ENCODE measurements at regions not wholly inside any gene's neighbourhood (a gene's known extent, or its start where the extent isn't known, plus 50 kb on each side); places are given as distances from the start of the nearest gene placed in this dataset.

DNA sequence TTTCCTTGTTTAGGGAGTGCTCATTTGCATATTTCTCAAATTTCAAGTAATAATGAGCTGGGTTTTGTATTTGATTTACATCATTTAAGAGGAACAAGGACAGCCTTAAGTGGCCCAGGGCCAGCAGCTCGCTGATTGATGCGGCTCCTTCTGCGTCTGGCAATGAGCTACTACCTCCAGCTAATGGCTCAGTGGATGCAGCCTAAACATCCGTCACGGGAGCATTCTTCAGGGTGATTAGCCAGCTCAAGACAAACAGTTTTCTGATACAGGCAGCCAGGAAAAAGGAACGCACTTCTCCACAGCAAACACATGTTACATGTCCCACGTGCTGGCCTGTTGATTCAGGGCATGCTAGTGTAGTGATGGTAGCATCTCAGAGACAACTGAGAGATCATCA lies 169.3 kb upstream of the TCERG1L start:
- Histone ChIP-seq H2BK120ac (ENCODE audit: low read depth, low read length) (no peak overlapping the region), H2AFZ (ENCODE audit: low read depth, low read length) (no peak overlapping the region), H2BK12ac (ENCODE audit: low read length in 2 of 2) (no peak overlapping the region), H3K9me3 (ENCODE audit: control insufficient read depth, low read length) (peaks cover 3% of the 10 kb centered on the region), H3K4ac (ENCODE audit: low read depth in 1 of 2, low read length in 2 of 2) (no peak overlapping the region), H2BK5ac (ENCODE audit: low read depth, low read length, poor library complexity, severe bottlenecking) (no peak overlapping the region), H4K91ac (ENCODE audit: low read length) (no peak overlapping the region), H3K23ac (ENCODE audit: low read length in 2 of 2) (no peak overlapping the region), H3K4me3 (ENCODE audit: insufficient read depth in 1 of 2, low read depth in 1 of 2, low read length in 2 of 2) (no peak overlapping the region), H3K4me1 (ENCODE audit: control insufficient read depth, insufficient read depth, low read depth, low read length) (no peaks in the 10 kb centered on the region), H4K8ac (ENCODE audit: low read length) (no peak overlapping the region), H3K18ac (ENCODE audit: low read depth in 1 of 2, low read length in 2 of 2) (no peak overlapping the region), H3K27me3 (ENCODE audit: control insufficient read depth in 1 of 2, insufficient read depth in 1 of 2, low read length in 2 of 2) (no peaks in the 10 kb centered on the region), H2BK15ac (ENCODE audit: low read depth, poor library complexity, severe bottlenecking) (no peak overlapping the region), H3K14ac (ENCODE audit: low read length in 2 of 2) (no peak overlapping the region), H3K9ac (ENCODE audit: low read length) (no peak overlapping the region), H3K36me3 (ENCODE audit: control insufficient read depth in 1 of 2, insufficient read depth in 2 of 2, low read depth in 1 of 2, low read length in 2 of 2) (no peaks in the 10 kb centered on the region), H2AK5ac (ENCODE audit: low read length, severe bottlenecking) (no peak overlapping the region), H3K27ac (ENCODE audit: low read length, poor library complexity, severe bottlenecking) (no peak overlapping the region), H3K79me1 (replicated peaks; ENCODE audit: low read length, poor library complexity, severe bottlenecking) (no peaks in the 10 kb centered on the region), H3K4me2 (ENCODE audit: low read length, poor library complexity, severe bottlenecking) (no peak overlapping the region)
- no peak for DNase-seq
- WGBS, result 46% methylated on average over 6 of the region's 7 CpGs

GRCh38 chr10:131485732-131486131 lies 174.2 kb upstream of the TCERG1L start:
- no peak overlapping the region for H3K9ac ChIP-seq (ENCODE audit: low read length)
- DNase-seq, result no peak
- no CpG with 5 or more reads among the region's 2 CpGs for WGBS

DNA sequence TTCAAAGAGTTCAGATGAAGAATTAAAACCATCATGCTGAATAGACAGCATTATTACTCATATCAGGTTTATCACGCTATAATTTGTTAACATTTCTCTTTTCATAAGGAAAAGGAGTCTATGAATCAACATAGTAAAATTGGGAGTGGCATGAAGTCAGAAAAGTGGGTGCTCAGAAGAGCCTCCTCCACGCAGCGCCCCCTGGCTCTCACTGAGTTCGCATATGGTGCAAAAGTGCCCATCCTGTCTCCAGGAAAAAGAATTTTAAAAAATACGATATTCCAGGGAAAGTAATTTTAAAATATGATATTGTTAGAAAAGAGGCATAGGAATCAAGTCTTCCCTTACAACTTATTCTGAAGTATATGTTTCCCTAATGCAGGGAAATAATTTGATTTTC lies 176.3 kb upstream of the TCERG1L start:
- Histone ChIP-seq H3K4ac (ENCODE audit: low read depth in 1 of 2, low read length in 2 of 2) (no peak overlapping the region), H2BK15ac (ENCODE audit: low read depth, poor library complexity, severe bottlenecking) (no peak overlapping the region), H3K4me3 (ENCODE audit: insufficient read depth in 1 of 2, low read depth in 1 of 2, low read length in 2 of 2) (no peak overlapping the region), H3K27me3 (ENCODE audit: control insufficient read depth in 1 of 2, insufficient read depth in 1 of 2, low read length in 2 of 2) (no peaks in the 10 kb centered on the region), H3K23ac (ENCODE audit: low read length in 2 of 2) (no peak overlapping the region), H3K4me1 (ENCODE audit: control insufficient read depth, insufficient read depth, low read depth, low read length) (no peaks in the 10 kb centered on the region), H2AK5ac (ENCODE audit: low read length, severe bottlenecking) (no peak overlapping the region), H2BK5ac (ENCODE audit: low read depth, low read length, poor library complexity, severe bottlenecking) (no peak overlapping the region), H3K27ac (ENCODE audit: low read length, poor library complexity, severe bottlenecking) (no peak overlapping the region), H2BK12ac (ENCODE audit: low read length in 2 of 2) (no peak overlapping the region), H3K36me3 (ENCODE audit: control insufficient read depth in 1 of 2, insufficient read depth in 2 of 2, low read depth in 1 of 2, low read length in 2 of 2) (no peaks in the 10 kb centered on the region), H2AFZ (ENCODE audit: low read depth, low read length) (no peak overlapping the region), H4K91ac (ENCODE audit: low read length) (no peak overlapping the region), H3K9me3 (ENCODE audit: control insufficient read depth, low read length) (peaks cover 3% of the 10 kb centered on the region), H3K14ac (ENCODE audit: low read length in 2 of 2) (no peak overlapping the region), H2BK120ac (ENCODE audit: low read depth, low read length) (no peak overlapping the region), H3K79me1 (replicated peaks; ENCODE audit: low read length, poor library complexity, severe bottlenecking) (no peaks in the 10 kb centered on the region), H3K9ac (ENCODE audit: low read length) (no peak overlapping the region), H3K18ac (ENCODE audit: low read depth in 1 of 2, low read length in 2 of 2) (no peak overlapping the region), H3K4me2 (ENCODE audit: low read length, poor library complexity, severe bottlenecking) (no peak overlapping the region), H4K8ac (ENCODE audit: low read length) (no peak overlapping the region)
- 74% methylated on average over 2 of the region's 5 CpGs for WGBS
- DNase-seq, result no peak

More at GRCh38 chr10:131485732-131486131, 174.2 kb upstream of the TCERG1L start:
- Histone ChIP-seq H3K79me1 (replicated peaks; ENCODE audit: low read length, poor library complexity, severe bottlenecking) (no peaks in the 10 kb centered on the region), H2AFZ (ENCODE audit: low read depth, low read length) (no peak overlapping the region), H3K18ac (ENCODE audit: low read depth in 1 of 2, low read length in 2 of 2) (no peak overlapping the region), H4K91ac (ENCODE audit: low read length) (no peak overlapping the region), H2BK120ac (ENCODE audit: low read depth, low read length) (no peak overlapping the region), H2BK12ac (ENCODE audit: low read length in 2 of 2) (no peak overlapping the region), H2BK15ac (ENCODE audit: low read depth, poor library complexity, severe bottlenecking) (no peak overlapping the region), H3K9me3 (ENCODE audit: control insufficient read depth, low read length) (peaks cover 5% of the 10 kb centered on the region), H4K8ac (ENCODE audit: low read length) (no peak overlapping the region), H3K36me3 (ENCODE audit: control insufficient read depth in 1 of 2, insufficient read depth in 2 of 2, low read depth in 1 of 2, low read length in 2 of 2) (no peaks in the 10 kb centered on the region), H3K23ac (ENCODE audit: low read length in 2 of 2) (no peak overlapping the region), H3K14ac (ENCODE audit: low read length in 2 of 2) (no peak overlapping the region), H3K4me3 (ENCODE audit: insufficient read depth in 1 of 2, low read depth in 1 of 2, low read length in 2 of 2) (no peak overlapping the region), H3K4me2 (ENCODE audit: low read length, poor library complexity, severe bottlenecking) (no peak overlapping the region), H3K4me1 (ENCODE audit: control insufficient read depth, insufficient read depth, low read depth, low read length) (no peaks in the 10 kb centered on the region), H2AK5ac (ENCODE audit: low read length, severe bottlenecking) (no peak overlapping the region), H3K27me3 (ENCODE audit: control insufficient read depth in 1 of 2, insufficient read depth in 1 of 2, low read length in 2 of 2) (no peaks in the 10 kb centered on the region), H3K27ac (ENCODE audit: low read length, poor library complexity, severe bottlenecking) (no peak overlapping the region), H2BK5ac (ENCODE audit: low read depth, low read length, poor library complexity, severe bottlenecking) (no peak overlapping the region), H3K4ac (ENCODE audit: low read depth in 1 of 2, low read length in 2 of 2) (no peak overlapping the region)

DNA sequence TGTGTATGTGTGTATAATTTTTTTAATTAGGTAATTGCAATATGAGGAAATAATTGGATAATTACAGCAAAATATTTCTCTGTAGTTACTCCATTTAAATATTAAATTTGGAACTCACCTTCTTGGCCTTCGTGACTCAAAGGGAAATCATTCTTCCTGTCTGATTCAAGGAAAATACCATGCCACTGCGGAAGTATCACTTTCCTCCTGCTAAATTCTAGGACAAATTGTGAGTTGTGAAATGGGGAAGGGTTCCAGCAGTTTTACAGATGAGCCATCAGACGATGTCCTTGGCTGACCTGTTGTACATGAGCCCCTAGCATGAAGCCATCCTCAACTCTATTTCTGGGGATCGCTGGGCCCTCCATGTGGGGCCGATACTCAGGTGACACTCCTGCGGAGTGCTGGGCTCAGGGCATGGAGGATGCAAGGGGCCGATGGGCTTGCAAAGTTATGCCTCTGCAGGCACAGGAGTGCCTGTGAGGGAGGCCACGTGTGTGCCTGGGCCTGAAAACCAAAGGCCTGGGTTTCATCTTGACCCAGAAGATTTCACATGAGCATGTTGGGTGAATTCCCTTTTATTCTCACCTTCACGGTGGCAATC lies 179.6 kb upstream of the TCERG1L start:
- Histone ChIP-seq H3K4me3 (ENCODE audit: insufficient read depth in 1 of 2, low read depth in 1 of 2, low read length in 2 of 2) (no peak overlapping the region), H3K4me1 (ENCODE audit: control insufficient read depth, insufficient read depth, low read depth, low read length) (no peaks in the 10 kb centered on the region), H3K4me2 (ENCODE audit: low read length, poor library complexity, severe bottlenecking) (no peak overlapping the region), H2AK5ac (ENCODE audit: low read length, severe bottlenecking) (no peak overlapping the region), H3K9ac (ENCODE audit: low read length) (no peak overlapping the region), H3K27ac (ENCODE audit: low read length, poor library complexity, severe bottlenecking) (no peak overlapping the region), H3K36me3 (ENCODE audit: control insufficient read depth in 1 of 2, insufficient read depth in 2 of 2, low read depth in 1 of 2, low read length in 2 of 2) (no peaks in the 10 kb centered on the region), H3K9me3 (ENCODE audit: control insufficient read depth, low read length) (peaks cover 3% of the 10 kb centered on the region), H3K18ac (ENCODE audit: low read depth in 1 of 2, low read length in 2 of 2) (no peak overlapping the region), H2BK12ac (ENCODE audit: low read length in 2 of 2) (no peak overlapping the region), H2BK5ac (ENCODE audit: low read depth, low read length, poor library complexity, severe bottlenecking) (no peak overlapping the region), H3K79me1 (replicated peaks; ENCODE audit: low read length, poor library complexity, severe bottlenecking) (no peaks in the 10 kb centered on the region), H3K14ac (ENCODE audit: low read length in 2 of 2) (no peak overlapping the region), H2AFZ (ENCODE audit: low read depth, low read length) (no peak overlapping the region), H4K91ac (ENCODE audit: low read length) (no peak overlapping the region), H2BK15ac (ENCODE audit: low read depth, poor library complexity, severe bottlenecking) (no peak overlapping the region), H4K8ac (ENCODE audit: low read length) (no peak overlapping the region), H3K4ac (ENCODE audit: low read depth in 1 of 2, low read length in 2 of 2) (no peak overlapping the region), H2BK120ac (ENCODE audit: low read depth, low read length) (no peak overlapping the region), H3K27me3 (ENCODE audit: control insufficient read depth in 1 of 2, insufficient read depth in 1 of 2, low read length in 2 of 2) (no peaks in the 10 kb centered on the region), H3K23ac (ENCODE audit: low read length in 2 of 2) (no peak overlapping the region)
- 75% methylated on average over 8 of the region's 9 CpGs for WGBS
- DNase-seq, result no peak
